GM20000 (cell line): ENCODE measurements at regions not wholly inside any gene's neighbourhood (a gene's known extent, or its start where the extent isn't known, plus 50 kb on each side); places are given as distances from the start of the nearest gene placed in this dataset.

Source experiments
- DNase-seq: peaks from one replicate; pipeline ENCODE4 v3.0.0; 2012; ENCODE audit warnings: low spot score
- TF ChIP-seq, protein P1 (sequence below): IDR thresholded peaks from 2 replicates; pipeline ENCODE4 v1.5.1; 2012; ENCODE audit warnings: mild to moderate bottlenecking, control low read depth; ENCODE audit errors: extremely low read depth, missing control alignments

DNA sequence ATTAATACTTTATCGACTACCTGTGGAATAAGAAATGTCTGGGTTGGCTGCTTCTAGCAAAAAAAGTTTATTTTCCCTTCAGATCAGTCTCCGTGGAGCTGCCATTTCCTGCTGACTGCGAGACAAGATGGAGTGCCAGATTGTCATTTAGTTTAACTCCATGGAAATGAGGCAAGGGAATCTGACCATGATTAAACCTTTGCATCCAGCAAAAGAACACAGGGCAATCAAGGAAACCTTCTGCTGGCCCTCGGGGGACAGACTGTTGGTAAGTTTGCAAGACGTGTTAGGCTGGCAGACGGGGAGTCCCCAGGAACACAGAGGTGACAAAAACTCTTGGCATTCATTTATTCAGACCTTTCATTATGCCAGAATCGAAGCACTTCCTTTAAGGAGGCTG lies 52.2 kb upstream of the SPACA1 start:
- TF ChIP-seq, protein P1, sequence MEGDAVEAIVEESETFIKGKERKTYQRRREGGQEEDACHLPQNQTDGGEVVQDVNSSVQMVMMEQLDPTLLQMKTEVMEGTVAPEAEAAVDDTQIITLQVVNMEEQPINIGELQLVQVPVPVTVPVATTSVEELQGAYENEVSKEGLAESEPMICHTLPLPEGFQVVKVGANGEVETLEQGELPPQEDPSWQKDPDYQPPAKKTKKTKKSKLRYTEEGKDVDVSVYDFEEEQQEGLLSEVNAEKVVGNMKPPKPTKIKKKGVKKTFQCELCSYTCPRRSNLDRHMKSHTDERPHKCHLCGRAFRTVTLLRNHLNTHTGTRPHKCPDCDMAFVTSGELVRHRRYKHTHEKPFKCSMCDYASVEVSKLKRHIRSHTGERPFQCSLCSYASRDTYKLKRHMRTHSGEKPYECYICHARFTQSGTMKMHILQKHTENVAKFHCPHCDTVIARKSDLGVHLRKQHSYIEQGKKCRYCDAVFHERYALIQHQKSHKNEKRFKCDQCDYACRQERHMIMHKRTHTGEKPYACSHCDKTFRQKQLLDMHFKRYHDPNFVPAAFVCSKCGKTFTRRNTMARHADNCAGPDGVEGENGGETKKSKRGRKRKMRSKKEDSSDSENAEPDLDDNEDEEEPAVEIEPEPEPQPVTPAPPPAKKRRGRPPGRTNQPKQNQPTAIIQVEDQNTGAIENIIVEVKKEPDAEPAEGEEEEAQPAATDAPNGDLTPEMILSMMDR = no peak
- DNase-seq = no peak

DNA sequence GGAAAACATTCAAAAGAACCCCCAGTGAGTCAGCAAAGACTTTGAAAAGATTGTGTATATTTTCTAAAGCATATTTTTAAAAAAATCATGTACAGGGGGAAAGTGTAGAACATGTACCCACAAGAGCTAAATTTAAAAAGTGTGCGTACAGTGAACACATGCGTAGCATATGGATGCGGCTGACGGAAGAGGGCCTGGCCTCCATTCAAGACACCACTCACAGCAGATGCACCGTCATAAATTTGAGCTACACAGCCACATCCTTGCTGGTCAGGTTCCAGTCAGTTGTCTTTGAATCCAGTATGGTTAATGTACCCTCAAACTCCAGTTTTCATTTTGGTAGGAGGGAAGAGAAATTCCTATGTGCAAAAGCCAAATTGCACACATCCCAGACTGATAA lies 54.3 kb upstream of the SPACA1 start:
- DNase-seq = no peak
- TF ChIP-seq, protein P1 = no peak

DNA sequence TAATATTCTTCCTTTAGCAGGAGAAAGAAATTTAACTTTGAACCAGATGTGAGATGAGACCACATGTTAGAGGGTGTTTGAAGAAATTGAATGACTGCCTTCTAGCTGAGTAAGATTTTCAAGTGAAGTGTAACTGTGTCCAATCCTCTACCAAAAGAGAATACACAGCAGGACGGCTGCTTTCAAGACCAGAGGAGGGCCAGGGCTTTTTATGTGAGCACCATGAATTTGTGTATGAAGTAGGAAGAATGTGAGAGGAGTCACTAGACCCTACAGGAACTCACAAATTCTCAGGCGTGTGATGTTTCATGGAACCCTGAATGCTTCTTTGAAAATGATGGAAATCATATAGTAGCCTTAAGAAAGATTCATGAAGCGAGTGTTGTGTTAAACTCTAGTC lies 56.8 kb upstream of the SPACA1 start:
- no peak for DNase-seq
- TF ChIP-seq, protein P1 = no peak

DNA sequence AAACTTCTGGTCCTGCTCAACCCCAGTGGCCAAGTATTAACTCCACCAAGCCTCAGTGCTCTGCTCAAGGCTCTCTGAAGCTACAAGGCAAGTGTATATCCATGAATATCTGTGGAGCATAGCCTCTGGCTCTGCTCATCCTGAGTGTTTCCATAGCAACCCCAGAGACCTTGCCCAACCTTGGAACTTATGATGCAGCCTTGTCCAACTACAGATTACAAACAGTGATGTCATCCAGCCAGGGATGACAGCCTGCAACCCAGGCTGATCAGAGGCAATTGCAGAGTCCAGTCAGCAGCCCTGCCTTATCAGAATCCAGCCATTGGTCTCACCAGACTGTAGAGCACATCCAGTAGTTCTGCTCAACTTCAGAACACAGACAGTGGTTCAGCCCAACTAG lies 65.5 kb upstream of the SPACA1 start:
- TF ChIP-seq, protein P1 = no peak
- DNase-seq = no peak

DNA sequence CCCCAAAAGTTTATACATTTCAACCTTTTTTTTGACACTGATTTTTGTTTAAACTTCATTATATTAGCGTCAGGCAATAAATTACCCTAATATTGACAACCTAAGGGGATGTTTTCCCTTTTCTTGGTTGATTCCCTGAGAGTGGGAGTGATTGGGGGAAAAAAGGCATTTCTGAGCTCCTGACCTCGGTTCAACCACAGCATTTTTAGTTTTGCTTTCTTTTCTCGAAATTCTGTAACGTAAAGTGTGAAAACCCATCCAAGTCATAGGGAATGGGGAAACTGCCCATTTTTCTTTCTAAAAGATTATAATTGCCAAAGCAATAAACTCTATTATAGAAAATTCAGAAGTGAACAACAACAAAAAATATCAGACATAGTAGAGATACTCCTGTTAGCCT lies 67.9 kb upstream of the SPACA1 start:
- no peak for DNase-seq
- TF ChIP-seq, protein P1 = no peak

DNA sequence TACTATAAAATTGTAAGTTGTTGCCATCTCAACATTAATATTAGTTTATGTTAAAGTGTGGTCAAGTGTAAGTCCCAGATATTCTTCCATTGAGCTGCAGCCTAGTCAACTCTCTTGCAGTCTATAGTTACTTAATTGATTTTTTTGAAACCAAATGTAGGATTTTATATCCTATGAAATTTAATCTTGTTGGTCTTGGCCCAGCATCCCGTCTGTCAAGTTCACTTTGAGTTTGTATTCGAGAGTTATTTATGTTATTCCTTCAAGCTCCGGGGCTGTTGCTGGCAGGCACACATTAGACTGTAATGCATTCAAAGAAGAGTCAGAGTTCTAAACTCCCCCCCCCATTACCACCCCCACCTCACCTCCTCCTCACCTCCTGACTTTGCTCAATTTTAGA lies 71.0 kb upstream of the SPACA1 start:
- DNase-seq = no peak
- TF ChIP-seq, protein P1 = no peak

DNA sequence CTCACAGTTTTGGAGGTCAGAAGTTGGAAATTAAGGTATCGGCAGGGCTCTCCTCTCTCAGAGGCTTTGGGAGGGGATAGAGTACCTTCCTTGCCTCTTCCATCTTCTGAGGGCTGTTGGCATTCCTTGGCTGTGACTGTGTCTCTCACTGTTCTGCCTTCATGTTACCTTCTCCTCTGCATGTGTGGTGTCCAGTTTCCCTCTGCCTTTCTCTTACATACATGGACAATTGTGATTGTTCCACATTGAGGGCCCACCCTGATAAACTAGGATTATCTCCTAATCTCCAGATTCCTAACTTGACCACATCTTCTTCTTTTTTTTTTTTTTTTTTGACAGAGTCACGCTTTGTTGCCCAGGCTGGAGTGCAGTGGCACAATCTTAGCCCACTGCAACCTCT lies 72.1 kb upstream of the SPACA1 start:
- DNase-seq = no peak
- TF ChIP-seq, protein P1 = no peak
